Endodermal cell (in vitro differentiated cells): ENCODE measurements at regions not wholly inside any gene's neighbourhood (a gene's known extent, or its start where the extent isn't known, plus 50 kb on each side); places are given as distances from the start of the nearest gene placed in this dataset.

Experiments used
- DNase-seq: peaks from one replicate; pipeline ENCODE4 v3.0.0-alpha.2; 2017
- H3K27ac ChIP-seq: 2 replicates; pipeline ENCODE4 v1.5.1; 2013; ENCODE audit warnings: mild to moderate bottlenecking, low read depth, low read length, moderate library complexity
- H3K27me3 ChIP-seq: 2 replicates; pipeline ENCODE4 v1.6.1; 2013; ENCODE audit warnings: mild to moderate bottlenecking, low read length, moderate library complexity; ENCODE audit not compliant: insufficient read depth, control insufficient read depth, poor library complexity, severe bottlenecking
- H3K36me3 ChIP-seq: 2 replicates; pipeline ENCODE4 v1.7.0; 2013; ENCODE audit warnings: mild to moderate bottlenecking, low read length, moderate library complexity; ENCODE audit not compliant: control insufficient read depth, insufficient read depth
- H3K4me1 ChIP-seq: one replicate; pipeline ENCODE4 v1.7.0; 2013; ENCODE audit warnings: low read length; ENCODE audit not compliant: control insufficient read depth, insufficient read depth
- H3K4me3 ChIP-seq: 2 replicates; pipeline ENCODE4 v1.5.1; 2013; ENCODE audit warnings: mild to moderate bottlenecking, low read length, moderate library complexity
- H3K9ac ChIP-seq: 2 replicates; pipeline ENCODE4 v1.6.1; 2013; ENCODE audit warnings: mild to moderate bottlenecking, low read length, moderate library complexity; ENCODE audit not compliant: poor library complexity, severe bottlenecking; ENCODE audit errors: extremely low read depth
- H3K9me3 ChIP-seq: 2 replicates; pipeline ENCODE4 v1.6.1; 2013; ENCODE audit warnings: mild to moderate bottlenecking, low read length, moderate library complexity; ENCODE audit not compliant: control insufficient read depth
- H3K27ac Mint-ChIP-seq: 2 replicates; pipeline ENCODE4 v1.8.0; 2020; ENCODE audit warnings: mixed read lengths
- H3K27me3 Mint-ChIP-seq: 2 replicates; pipeline ENCODE4 v1.8.0; 2021; ENCODE audit warnings: mild to moderate bottlenecking, mixed read lengths; ENCODE audit not compliant: insufficient read depth
- H3K36me3 Mint-ChIP-seq: 2 replicates; pipeline ENCODE4 v1.8.0; 2020; ENCODE audit warnings: low read depth, mixed read lengths
- H3K4me1 Mint-ChIP-seq: 2 replicates; pipeline ENCODE4 v1.8.0; 2020; ENCODE audit warnings: mixed read lengths
- H3K4me3 Mint-ChIP-seq: 2 replicates; pipeline ENCODE4 v1.8.0; 2020; ENCODE audit warnings: mild to moderate bottlenecking, moderate library complexity, mixed read lengths
- H3K9me3 Mint-ChIP-seq: 2 replicates; pipeline ENCODE4 v1.8.0; 2020; ENCODE audit warnings: mild to moderate bottlenecking, mixed read lengths
- WGBS, 2 experiments: methylation state at CpG; one replicate each; pipeline versions ENCODE4 v1.1.5 to v1.1.7; 2013; ENCODE audit warnings: missing lambda C conversion rate in 2 of 2, mixed read lengths in 1 of 2; ENCODE audit not compliant: insufficient coverage in 1 of 2, insufficient read length in 1 of 2; 5-methylcytosine and 5-hydroxymethylcytosine counted together
- TF ChIP-seq, protein P1 (sequence below): fragments of 200-600 bp; sonication (generic); conservative IDR thresholded peaks from 2 replicates; pipeline ENCODE4 v1.5.0; 2021; ENCODE audit warnings: antibody characterized with exemption, mild to moderate bottlenecking

GRCh38 chr1:188715566-188715965 is 1762.1 kb downstream of the BRINP3 start:
- H3K27ac ChIP-seq: no peak overlapping the region
- WGBS, 2 experiments: 85% methylated on average over 1 of the region's 1 CpG; no CpG with 5 or more reads in 1 of the 2 experiments
- H3K9ac ChIP-seq: no peak overlapping the region
- H3K4me1 ChIP-seq: no peaks in the 10 kb centered on the region
- no peak overlapping the region for H3K27ac Mint-ChIP-seq
- H3K4me3 ChIP-seq: no peak overlapping the region
- no peaks in the 10 kb centered on the region for H3K27me3 ChIP-seq
- no peaks in the 10 kb centered on the region for H3K9me3 Mint-ChIP-seq
- H3K27me3 Mint-ChIP-seq: no peaks in the 10 kb centered on the region
- no peaks in the 10 kb centered on the region for H3K36me3 ChIP-seq
- H3K36me3 Mint-ChIP-seq: no peaks in the 10 kb centered on the region
- H3K4me1 Mint-ChIP-seq: no peaks in the 10 kb centered on the region
- TF ChIP-seq, protein P1, sequence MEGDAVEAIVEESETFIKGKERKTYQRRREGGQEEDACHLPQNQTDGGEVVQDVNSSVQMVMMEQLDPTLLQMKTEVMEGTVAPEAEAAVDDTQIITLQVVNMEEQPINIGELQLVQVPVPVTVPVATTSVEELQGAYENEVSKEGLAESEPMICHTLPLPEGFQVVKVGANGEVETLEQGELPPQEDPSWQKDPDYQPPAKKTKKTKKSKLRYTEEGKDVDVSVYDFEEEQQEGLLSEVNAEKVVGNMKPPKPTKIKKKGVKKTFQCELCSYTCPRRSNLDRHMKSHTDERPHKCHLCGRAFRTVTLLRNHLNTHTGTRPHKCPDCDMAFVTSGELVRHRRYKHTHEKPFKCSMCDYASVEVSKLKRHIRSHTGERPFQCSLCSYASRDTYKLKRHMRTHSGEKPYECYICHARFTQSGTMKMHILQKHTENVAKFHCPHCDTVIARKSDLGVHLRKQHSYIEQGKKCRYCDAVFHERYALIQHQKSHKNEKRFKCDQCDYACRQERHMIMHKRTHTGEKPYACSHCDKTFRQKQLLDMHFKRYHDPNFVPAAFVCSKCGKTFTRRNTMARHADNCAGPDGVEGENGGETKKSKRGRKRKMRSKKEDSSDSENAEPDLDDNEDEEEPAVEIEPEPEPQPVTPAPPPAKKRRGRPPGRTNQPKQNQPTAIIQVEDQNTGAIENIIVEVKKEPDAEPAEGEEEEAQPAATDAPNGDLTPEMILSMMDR: peak; percentile 80
- H3K4me3 Mint-ChIP-seq: no peak overlapping the region
- DNase-seq: no peak
- H3K9me3 ChIP-seq: no peaks in the 10 kb centered on the region

- Histone ChIP-seq H3K27me3 (no peaks in the 10 kb centered on the region), H3K4me1 (no peaks in the 10 kb centered on the region), H3K9me3 (no peaks in the 10 kb centered on the region), H3K27ac (no peak overlapping the region), H3K4me3 (no peak overlapping the region), H3K36me3 (no peaks in the 10 kb centered on the region), H3K9ac (no peak overlapping the region)
- WGBS, 2 experiments: 76 to 82% methylated on average over 2 to 3 of the region's 3 CpGs
- TF ChIP-seq, protein P1: no peak
- Mint-ChIP-seq H3K9me3 (no peaks in the 10 kb centered on the region), H3K27me3 (no peaks in the 10 kb centered on the region), H3K4me3 (no peak overlapping the region), H3K4me1 (no peaks in the 10 kb centered on the region), H3K36me3 (no peaks in the 10 kb centered on the region), H3K27ac (no peak overlapping the region)
- DNase-seq: no peak
Observed at GRCh38 chr1:188719735-188720134, 1757.9 kb downstream of the BRINP3 start.

DNA sequence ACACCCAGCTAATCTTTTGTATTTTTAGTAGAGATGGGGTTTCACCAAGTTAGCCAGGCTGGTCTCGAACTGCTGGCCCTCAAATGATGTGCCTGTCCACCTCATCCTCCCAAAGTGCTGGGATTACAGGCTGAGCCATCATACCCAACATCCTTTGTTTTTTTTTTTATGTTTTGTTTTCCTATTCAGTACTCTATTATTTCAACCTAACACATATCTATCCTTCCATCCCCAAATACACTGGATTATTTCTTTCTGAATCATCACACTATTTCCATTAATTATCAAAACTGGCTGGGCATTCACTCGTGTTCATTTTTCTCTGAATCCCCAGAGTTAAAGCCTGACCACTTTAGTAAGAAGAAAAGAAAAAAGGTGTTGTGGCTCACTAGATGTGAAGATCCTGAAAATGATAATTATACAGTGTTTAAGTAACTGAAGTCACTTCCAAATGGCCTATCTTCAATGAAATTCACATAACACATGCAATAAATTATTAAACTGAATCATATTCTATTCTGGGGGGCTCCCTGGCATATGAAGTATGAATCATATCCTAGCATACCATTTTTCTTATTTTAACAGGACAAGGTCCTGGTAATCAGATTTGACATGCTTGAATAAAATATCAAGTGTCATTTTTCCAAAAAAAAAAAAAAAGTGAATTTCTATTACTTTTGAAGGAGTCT is 1754.2 kb downstream of the BRINP3 start:
- Mint-ChIP-seq H3K27ac (no peak overlapping the region), H3K4me3 (no peak overlapping the region), H3K9me3 (no peaks in the 10 kb centered on the region), H3K36me3 (no peaks in the 10 kb centered on the region), H3K27me3 (no peaks in the 10 kb centered on the region), H3K4me1 (no peaks in the 10 kb centered on the region)
- H3K36me3 ChIP-seq: no peaks in the 10 kb centered on the region
- no peaks in the 10 kb centered on the region for H3K4me1 ChIP-seq
- no peak for DNase-seq
- H3K27me3 ChIP-seq: no peaks in the 10 kb centered on the region
- H3K9me3 ChIP-seq: no peaks in the 10 kb centered on the region
- TF ChIP-seq, protein P1: no peak
- 80 to 94% methylated on average over 1 to 2 of the region's 2 CpGs for WGBS, 2 experiments
- H3K27ac ChIP-seq: no peak overlapping the region
- no peak overlapping the region for H3K4me3 ChIP-seq
- no peak overlapping the region for H3K9ac ChIP-seq
